Psoas muscle (tissue), 7 donors: ENCODE measurements at regions not wholly inside any gene's neighbourhood (a gene's known extent, or its start where the extent isn't known, plus 50 kb on each side); places are given as distances from the start of the nearest gene placed in this dataset.

Experiments used
- ATAC-seq, 4 donors: fragments of 200-7000 bp; cut with Tn5 transposase; one replicate each; pipeline ENCODE4 v1.9.1; 2020; ENCODE audit warnings: moderate library complexity in 3 of 4, mild to moderate bottlenecking in 2 of 4
- DNase-seq, 2 donors: peaks; one replicate each; pipeline ENCODE4 v3.0.0-alpha.2; 2020
- H3K27ac ChIP-seq: fragments of 200-600 bp; one replicate; pipeline ENCODE4 v1.8.0; 2022
- H3K27me3 ChIP-seq, 3 donors: fragments of 200-600 bp in 1 of 3; one replicate each; pipeline versions ENCODE4 v1.6.1 to v1.8.0; 2013 to 2022; ENCODE audit warnings: low read length in 2 of 3, mild to moderate bottlenecking in 2 of 3, moderate library complexity in 1 of 3; ENCODE audit not compliant: insufficient read depth in 3 of 3
- H3K36me3 ChIP-seq, 2 donors: fragments of 200-600 bp in 1 of 2; one replicate each; pipeline versions ENCODE4 v1.6.1 to v1.8.0; 2013 to 2022; ENCODE audit warnings: low read depth in 1 of 2, mild to moderate bottlenecking in 1 of 2, moderate library complexity in 1 of 2; ENCODE audit not compliant: insufficient read depth in 1 of 2
- H3K4me1 ChIP-seq: fragments of 200-600 bp; one replicate; pipeline ENCODE4 v1.8.0; 2022
- H3K4me3 ChIP-seq: fragments of 200-600 bp; one replicate; pipeline ENCODE4 v1.8.0; 2022; ENCODE audit warnings: mild to moderate bottlenecking
- H3K9me3 ChIP-seq: fragments of 200-600 bp; one replicate; pipeline ENCODE4 v1.8.0; 2022
- CTCF ChIP-seq: fragments of 200-600 bp; IDR thresholded peaks from one replicate; pipeline ENCODE4 v1.8.0; 2022; ENCODE audit warnings: antibody characterized with exemption
- WGBS, 3 donors: extraction: QIAGEN DNeasy Blood & Tissue Kit; methylation state at CpG; one replicate each; pipeline versions ENCODE4 v1.1.6 to v1.1.7; 2013; 5-methylcytosine and 5-hydroxymethylcytosine counted together
- intact Hi-C, 2 donors: fragments of 100-400 bp; cut with DNase I; formaldehyde crosslinking; loops; one replicate each; pipeline versions ENCODE4 v1.11.0 to v1.14.2; 2022
- donor health status: healthy with polysubstance abuse.
- donor health status: DM: no; HTN: no; CAD: no; lungs with moderate emphysema.
- donor health status: Bipolar disorder and iron deficiency.
- donor health status: healthy.
- donor health status: DM: yes; HTN: yes; CAD: no.
- donor health status: DM: no; HTN: no; CAD: no.
- donor health status: DM: yes; HTN: yes; CAD: no.

GRCh38 chr15:94893091-94893490 lies 661.7 kb downstream of the MCTP2 start:
- H3K4me1 ChIP-seq = no peaks in the 10 kb centered on the region
- TF ChIP-seq CTCF = no peak
- ATAC-seq = no peak
- no peak overlapping the region for H3K4me3 ChIP-seq
- H3K27me3 ChIP-seq = no peaks in the 10 kb centered on the region
- no peak overlapping the region for H3K27ac ChIP-seq
- DNase-seq = no peak
- H3K9me3 ChIP-seq = peaks cover 3% of the 10 kb centered on the region
- intact Hi-C loops = no loop called here
- no peaks in the 10 kb centered on the region for H3K36me3 ChIP-seq

GRCh38 chr15:94894056-94894455 lies 662.7 kb downstream of the MCTP2 start:
- no peak overlapping the region for H3K4me3 ChIP-seq
- intact Hi-C loops = no loop called here
- no peaks in the 10 kb centered on the region for H3K36me3 ChIP-seq
- DNase-seq (no peak), ATAC-seq (no peak)
- no peaks in the 10 kb centered on the region for H3K27me3 ChIP-seq
- 81 to 90% (median 83%) methylated on average over 3 of the region's 3 CpGs for WGBS, 3 donors
- TF ChIP-seq CTCF = no peak
- peaks cover 3% of the 10 kb centered on the region for H3K9me3 ChIP-seq
- H3K4me1 ChIP-seq = no peaks in the 10 kb centered on the region
- H3K27ac ChIP-seq = no peak overlapping the region

GRCh38 chr15:94909510-94909909 lies 678.1 kb downstream of the MCTP2 start:
- TF ChIP-seq CTCF = no peak

DNA sequence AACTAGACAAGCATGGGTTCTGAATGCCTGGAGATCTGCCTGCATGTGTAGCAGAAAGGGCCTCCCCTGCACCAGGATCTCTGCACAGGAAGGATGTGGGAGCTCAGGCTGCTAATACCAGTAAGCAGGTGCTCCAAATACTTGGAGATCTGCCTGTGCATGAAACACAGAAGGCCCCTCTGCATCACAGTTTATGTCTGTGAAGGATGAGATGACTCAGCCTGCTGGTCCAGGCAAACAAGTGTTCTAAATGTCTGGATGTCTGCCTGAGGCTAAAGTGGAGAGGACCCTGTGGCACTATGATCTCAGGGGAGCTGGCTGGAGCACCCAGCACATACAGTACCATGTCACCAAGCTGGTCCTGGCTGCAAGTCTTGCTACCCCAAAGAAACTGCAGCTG lies 678.8 kb downstream of the MCTP2 start:
- no peaks in the 10 kb centered on the region for H3K27me3 ChIP-seq
- H3K4me1 ChIP-seq = no peaks in the 10 kb centered on the region
- no peak for DNase-seq
- ATAC-seq = no peak
- H3K9me3 ChIP-seq = peaks cover 7% of the 10 kb centered on the region
- no peaks in the 10 kb centered on the region for H3K36me3 ChIP-seq
- TF ChIP-seq CTCF = no peak
- H3K4me3 ChIP-seq = no peak overlapping the region
- intact Hi-C loops = no loop called here
- no peak overlapping the region for H3K27ac ChIP-seq

More at GRCh38 chr15:94909510-94909909, 678.1 kb downstream of the MCTP2 start:
- Histone ChIP-seq H3K4me1 (no peaks in the 10 kb centered on the region), H3K9me3 (peaks cover 7% of the 10 kb centered on the region), H3K27ac (no peak overlapping the region), H3K4me3 (no peak overlapping the region), H3K36me3 (no peaks in the 10 kb centered on the region), H3K27me3 (no peaks in the 10 kb centered on the region)
- WGBS, 3 donors = 81 to 86% (median 84%) methylated on average over 1 of the region's 1 CpG
- DNase-seq = no peak
- intact Hi-C loops = no loop called here
- no peak for ATAC-seq

DNA sequence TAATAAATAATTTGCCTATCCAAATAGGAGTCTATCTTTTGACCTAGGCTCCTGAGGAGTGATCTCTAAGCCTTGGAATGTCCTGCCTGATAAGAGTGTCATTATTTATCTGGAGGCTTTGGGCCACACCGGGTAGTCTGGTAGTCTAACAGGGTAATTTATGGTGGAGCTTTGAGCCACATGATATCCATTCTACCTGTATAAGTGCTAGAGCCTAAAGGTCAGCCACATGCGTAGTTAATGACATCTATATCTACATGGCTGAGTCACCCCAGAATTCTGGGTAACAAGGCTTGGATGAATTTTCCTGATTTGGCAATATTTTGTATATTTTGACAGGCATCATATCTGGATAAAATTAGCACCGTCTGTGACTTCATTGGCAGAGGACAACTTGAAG lies 681.4 kb downstream of the MCTP2 start:
- H3K36me3 ChIP-seq = no peaks in the 10 kb centered on the region
- H3K4me3 ChIP-seq = no peak overlapping the region
- intact Hi-C loops = no loop called here
- H3K27ac ChIP-seq = no peak overlapping the region
- no peak for TF ChIP-seq CTCF
- H3K27me3 ChIP-seq = no peaks in the 10 kb centered on the region
- H3K4me1 ChIP-seq = no peaks in the 10 kb centered on the region
- H3K9me3 ChIP-seq = no peaks in the 10 kb centered on the region
- no peak for ATAC-seq
- no peak for DNase-seq
- 53 to 66% (median 56%) methylated on average over 3 of the region's 3 CpGs for WGBS, 3 donors
